ENCODE measurements at regions not wholly inside any gene's neighbourhood (a gene's known extent, or its start where the extent isn't known, plus 50 kb on each side); places are given as distances from the start of the nearest gene placed in this dataset.
A peak's percentile ranks its signal among the peaks of the same experiment; 100 is the strongest.
"Not testable (repeated sequence)": the region's sequence is repeated elsewhere in the genome, so short reads cannot be mapped to it uniquely, and the experiment has no call there.

DNA sequence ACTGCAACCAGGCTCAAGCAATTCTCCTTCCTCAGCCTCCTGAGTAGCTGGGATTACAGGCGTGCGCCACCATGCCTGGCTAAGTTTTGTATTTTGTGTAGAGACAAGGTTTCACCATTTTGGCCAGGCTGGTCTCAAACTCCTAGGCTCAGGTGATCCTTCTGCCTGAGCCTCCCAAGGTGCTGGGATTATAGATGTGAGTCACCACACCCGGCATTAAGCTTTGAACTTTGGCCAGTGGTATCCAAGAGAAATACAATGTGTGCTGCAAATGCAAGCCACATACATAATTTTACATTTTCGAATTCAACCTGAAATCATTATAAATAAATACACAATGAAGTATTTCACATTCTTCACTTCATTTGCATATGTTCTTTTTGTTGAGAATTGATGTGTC is 94.0 kb upstream of the ERV3-1 start:
- H3K27ac ChIP-seq (ENCODE audit: low read depth, low read length); H2BK5ac ChIP-seq (ENCODE audit: low read depth, low read length); H3K14ac ChIP-seq (ENCODE audit: insufficient read length); H2AK5ac ChIP-seq (ENCODE audit: low read depth, low read length); H2BK15ac ChIP-seq (ENCODE audit: low read length); H4K8ac ChIP-seq (ENCODE audit: extremely low read depth, insufficient read depth, low read length); H4K5ac ChIP-seq (ENCODE audit: insufficient read length, low read depth, low read length); H3K79me2 ChIP-seq (ENCODE audit: control insufficient read depth in 1 of 2, insufficient read depth in 2 of 2, low read length in 2 of 2); H2BK20ac ChIP-seq (ENCODE audit: low read length); H4K20me1 ChIP-seq (replicated peaks in 1 of 2; ENCODE audit: control insufficient read depth in 1 of 2, insufficient read depth in 2 of 2, low read length in 2 of 2); H3K23ac ChIP-seq (ENCODE audit: insufficient read length); H3K56ac ChIP-seq (replicated peaks; ENCODE audit: insufficient read length, low read depth, low read length); H3K23me2 ChIP-seq (ENCODE audit: low read depth, low read length); H4K91ac ChIP-seq (replicated peaks; ENCODE audit: insufficient read length, low read length); H3K36me3 ChIP-seq (ENCODE audit: control insufficient read depth in 2 of 4, insufficient read depth in 4 of 4, low read length in 3 of 4); H3K4me3 ChIP-seq (ENCODE audit: extremely low read depth in 1 of 4, insufficient read depth in 2 of 4, low read depth in 3 of 4, low read length in 4 of 4); H2BK12ac ChIP-seq (ENCODE audit: low read depth, low read length); H3K9ac ChIP-seq (replicated peaks in 1 of 4; ENCODE audit: extremely low read depth in 1 of 4, low read depth in 3 of 4, low read length in 3 of 4); CTCF ChIA-PET (ENCODE audit: partially characterized antibody); H3K18ac ChIP-seq (ENCODE audit: extremely low read depth, low read length); POLR2A ChIA-PET (ENCODE audit: partially characterized antibody); H3K4me1 ChIP-seq (replicated peaks in 1 of 4; ENCODE audit: control insufficient read depth in 3 of 4, insufficient read depth in 4 of 4, low read length in 3 of 4); H3K4me2 ChIP-seq (ENCODE audit: insufficient read depth in 1 of 2, low read depth in 2 of 2, low read length in 2 of 2); H3K27me3 ChIP-seq (replicated peaks in 1 of 4; ENCODE audit: control insufficient read depth in 3 of 4, extremely low read depth in 1 of 4, insufficient read depth in 3 of 4, low read length in 3 of 4); H2BK120ac ChIP-seq (replicated peaks; ENCODE audit: low read depth, low read length); DNase-seq (ENCODE audit: low read depth in 1 of 2, low spot score in 2 of 2); H3K9me3 ChIP-seq (ENCODE audit: insufficient read depth in 2 of 2, low read depth in 1 of 2, low read length in 1 of 2); FAIRE-seq; H3K4ac ChIP-seq (replicated peaks; ENCODE audit: insufficient read length, low read depth, low read length); H3K79me1 ChIP-seq (ENCODE audit: low read depth, low read length); H2AFZ ChIP-seq (ENCODE audit: low read length): not testable (repeated sequence)
- WGBS, 2 experiments (ENCODE audit: extremely low coverage in 1 of 2, insufficient coverage in 1 of 2, insufficient read length in 1 of 2, insufficient replicate concordance in 2 of 2, low coverage in 1 of 2, low lambda C conversion rate in 2 of 2, missing lambda C conversion rate in 1 of 2) = 88% methylated on average over 4 of the region's 4 CpGs; no CpG with 5 or more reads in 1 of the 2 experiments

DNA sequence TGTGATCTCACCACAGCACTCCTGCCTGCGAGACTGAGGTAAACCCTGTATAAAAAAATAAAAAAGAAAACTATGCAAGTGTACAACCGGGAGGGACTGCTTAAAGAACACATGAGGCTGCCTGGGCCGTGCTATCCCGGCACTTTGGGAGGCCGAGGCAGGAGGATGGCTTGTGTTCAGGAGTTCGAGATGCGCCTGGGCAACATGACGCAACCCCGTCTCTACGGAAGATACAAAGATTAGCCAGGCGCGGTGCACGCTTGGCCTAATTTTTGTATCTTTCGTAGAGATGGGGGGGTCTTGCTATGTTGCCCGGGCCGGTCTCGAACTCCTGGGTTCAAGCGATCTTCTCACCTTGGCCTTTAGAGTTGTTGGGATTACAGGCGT is 75.2 kb upstream of the ERV3-1 start:
- H4K8ac ChIP-seq (ENCODE audit: extremely low read depth, insufficient read depth, low read length); H3K9me3 ChIP-seq (ENCODE audit: insufficient read depth in 2 of 2, low read depth in 1 of 2, low read length in 1 of 2); H3K79me1 ChIP-seq (ENCODE audit: low read depth, low read length); H3K18ac ChIP-seq (ENCODE audit: extremely low read depth, low read length); H3K56ac ChIP-seq (replicated peaks; ENCODE audit: insufficient read length, low read depth, low read length); POLR2A ChIA-PET (ENCODE audit: partially characterized antibody); H3K4ac ChIP-seq (replicated peaks; ENCODE audit: insufficient read length, low read depth, low read length); H3K4me1 ChIP-seq (replicated peaks in 1 of 4; ENCODE audit: control insufficient read depth in 3 of 4, insufficient read depth in 4 of 4, low read length in 3 of 4); H2BK15ac ChIP-seq (ENCODE audit: low read length); H4K91ac ChIP-seq (replicated peaks; ENCODE audit: insufficient read length, low read length); H2AK5ac ChIP-seq (ENCODE audit: low read depth, low read length); H4K20me1 ChIP-seq (replicated peaks in 1 of 2; ENCODE audit: control insufficient read depth in 1 of 2, insufficient read depth in 2 of 2, low read length in 2 of 2); H2BK12ac ChIP-seq (ENCODE audit: low read depth, low read length); DNase-seq (ENCODE audit: low read depth in 1 of 2, low spot score in 2 of 2); H3K23ac ChIP-seq (ENCODE audit: insufficient read length); H2AFZ ChIP-seq (ENCODE audit: low read length); H2BK5ac ChIP-seq (ENCODE audit: low read depth, low read length); H2BK120ac ChIP-seq (replicated peaks; ENCODE audit: low read depth, low read length); H2BK20ac ChIP-seq (ENCODE audit: low read length); CTCF ChIA-PET (ENCODE audit: partially characterized antibody); H3K9ac ChIP-seq (replicated peaks in 1 of 4; ENCODE audit: extremely low read depth in 1 of 4, low read depth in 3 of 4, low read length in 3 of 4); H3K23me2 ChIP-seq (ENCODE audit: low read depth, low read length); H3K27ac ChIP-seq (ENCODE audit: low read depth, low read length); FAIRE-seq; H3K14ac ChIP-seq (ENCODE audit: insufficient read length); H3K79me2 ChIP-seq (ENCODE audit: control insufficient read depth in 1 of 2, insufficient read depth in 2 of 2, low read length in 2 of 2); H4K5ac ChIP-seq (ENCODE audit: insufficient read length, low read depth, low read length); H3K27me3 ChIP-seq (replicated peaks in 1 of 4; ENCODE audit: control insufficient read depth in 3 of 4, extremely low read depth in 1 of 4, insufficient read depth in 3 of 4, low read length in 3 of 4); H3K36me3 ChIP-seq (ENCODE audit: control insufficient read depth in 2 of 4, insufficient read depth in 4 of 4, low read length in 3 of 4): not testable (repeated sequence)
- 0 out of 4 replicates have a peak overlapping the region, but pooled peaks of 1 of the 2 experiments have one; percentile 20 for H3K4me2 ChIP-seq (ENCODE audit: insufficient read depth in 1 of 2, low read depth in 2 of 2, low read length in 2 of 2)
- peak overlapping the region in 1 of 4 experiments; percentile 34; a peak in 1 of 8 replicates for H3K4me3 ChIP-seq (ENCODE audit: extremely low read depth in 1 of 4, insufficient read depth in 2 of 4, low read depth in 3 of 4, low read length in 4 of 4)
- 96% methylated on average over 11 of the region's 19 CpGs; no CpG with 5 or more reads in 1 of the 2 experiments for WGBS, 2 experiments (ENCODE audit: extremely low coverage in 1 of 2, insufficient coverage in 1 of 2, insufficient read length in 1 of 2, insufficient replicate concordance in 2 of 2, low coverage in 1 of 2, low lambda C conversion rate in 2 of 2, missing lambda C conversion rate in 1 of 2)
